NCI-H2107 (cell line): ENCODE measurements at regions not wholly inside any gene's neighbourhood (a gene's known extent, or its start where the extent isn't known, plus 50 kb on each side); places are given as distances from the start of the nearest gene placed in this dataset.

Experiments
- DNase-seq: peaks from one replicate; lab custom pipeline; 2025; lab: John Stamatoyannopoulos, UW

GRCh38 chr4:153034681-153035080 lies 98.6 kb downstream of the FHDC1 start:
- no peak for DNase-seq

GRCh38 chr4:153036931-153037482 lies 100.9 kb downstream of the FHDC1 start:
- DNase-seq = no peak

GRCh38 chr4:153038623-153039311 lies 102.6 kb downstream of the FHDC1 start:
- DNase-seq = peak; percentile 4

GRCh38 chr4:153039542-153040185 lies 103.5 kb downstream of the FHDC1 start:
- no peak for DNase-seq

GRCh38 chr4:153040677-153041076 lies 104.6 kb downstream of the FHDC1 start:
- no peak for DNase-seq

- no peak for DNase-seq
Measured at GRCh38 chr4:153044036-153044435, 107.9 kb downstream of the FHDC1 start.

- DNase-seq = no peak
Measured at GRCh38 chr4:153045111-153045982, 109.2 kb downstream of the FHDC1 start.

GRCh38 chr4:153058671-153059060 lies 122.5 kb downstream of the FHDC1 start:
- no peak for DNase-seq

- no peak for DNase-seq
Measured at GRCh38 chr4:153060196-153060595, 124.1 kb downstream of the FHDC1 start.

- DNase-seq = no peak
Measured at GRCh38 chr4:153061971-153062370, 125.8 kb downstream of the FHDC1 start.

GRCh38 chr4:153062652-153063168 lies 126.6 kb downstream of the FHDC1 start:
- DNase-seq = no peak

- DNase-seq = no peak
Measured at GRCh38 chr4:153063490-153063889, 127.4 kb downstream of the FHDC1 start.

- DNase-seq = no peak
Measured at GRCh38 chr4:153064571-153064970, 128.4 kb downstream of the FHDC1 start.

GRCh38 chr4:153065276-153065675 lies 129.2 kb downstream of the FHDC1 start:
- DNase-seq = no peak

- no peak for DNase-seq
Measured at GRCh38 chr4:153067376-153067775, 131.3 kb downstream of the FHDC1 start.

GRCh38 chr4:153068751-153069150 lies 132.6 kb downstream of the FHDC1 start:
- DNase-seq = no peak

- no peak for DNase-seq
Measured at GRCh38 chr4:153071958-153072598, 132.2 kb upstream of the TRIM2 start.

- no peak for DNase-seq
Measured at GRCh38 chr4:153072661-153073060, 131.6 kb upstream of the TRIM2 start.

GRCh38 chr4:153074486-153074885 lies 129.8 kb upstream of the TRIM2 start:
- DNase-seq = no peak

- DNase-seq = no peak
Measured at GRCh38 chr4:153074936-153075630, 129.2 kb upstream of the TRIM2 start.

GRCh38 chr4:153075836-153076518 lies 128.3 kb upstream of the TRIM2 start:
- DNase-seq = no peak
